NCI-H524 treated with DMSO at 0.1 percent for 48 hours (cell line): ENCODE measurements at regions not wholly inside any gene's neighbourhood (a gene's known extent, or its start where the extent isn't known, plus 50 kb on each side); places are given as distances from the start of the nearest gene placed in this dataset.
"Not testable (repeated sequence)": the region's sequence is repeated elsewhere in the genome, so short reads cannot be mapped to it uniquely, and the experiment has no call there.

Experiments
- DNase-seq: peaks from one replicate; lab custom pipeline; 2025; lab: John Stamatoyannopoulos, UW

DNA sequence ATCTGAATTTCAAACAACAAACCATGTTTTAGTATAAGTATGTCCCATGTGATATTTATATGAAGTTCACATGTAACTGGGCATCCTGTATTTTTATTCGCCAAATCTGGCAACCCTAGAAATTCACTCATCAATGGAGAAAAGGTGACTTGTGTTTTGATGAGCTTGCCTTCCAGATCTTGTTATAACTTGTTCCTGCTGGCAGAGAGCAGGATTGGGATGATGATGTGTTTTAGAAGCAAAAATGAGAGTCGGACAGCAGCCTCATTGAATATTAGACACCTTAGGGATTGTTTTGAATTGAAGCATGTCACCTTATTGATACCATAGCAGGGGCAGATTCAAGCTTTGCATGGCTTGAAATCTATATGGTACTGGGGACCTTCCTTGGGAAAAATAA lies 85.4 kb upstream of the MED13 start:
- no peak for DNase-seq

DNA sequence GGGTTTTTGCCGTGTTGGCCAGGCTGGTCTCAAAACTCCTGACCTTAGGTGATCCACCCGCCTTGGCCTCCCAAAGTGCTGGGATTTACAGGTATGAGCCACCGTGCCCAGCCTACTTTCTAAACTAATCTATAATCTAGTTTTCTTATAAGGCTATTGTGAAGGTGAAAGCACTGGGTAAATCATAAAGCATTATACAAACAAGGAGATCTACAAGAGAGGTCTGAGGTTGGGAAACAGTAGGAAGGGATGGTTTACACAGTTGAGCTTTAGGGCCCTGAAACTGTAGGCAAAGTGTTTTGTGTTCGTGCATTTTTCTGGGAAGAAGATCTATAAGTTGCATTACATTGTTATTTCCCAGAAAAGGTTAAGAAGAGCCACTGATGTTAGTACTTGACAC lies 84.9 kb upstream of the MED13 start:
- no peak for DNase-seq

GRCh38 chr17:62147284-62147683 lies 82.2 kb upstream of the MED13 start:
- no peak for DNase-seq

DNA sequence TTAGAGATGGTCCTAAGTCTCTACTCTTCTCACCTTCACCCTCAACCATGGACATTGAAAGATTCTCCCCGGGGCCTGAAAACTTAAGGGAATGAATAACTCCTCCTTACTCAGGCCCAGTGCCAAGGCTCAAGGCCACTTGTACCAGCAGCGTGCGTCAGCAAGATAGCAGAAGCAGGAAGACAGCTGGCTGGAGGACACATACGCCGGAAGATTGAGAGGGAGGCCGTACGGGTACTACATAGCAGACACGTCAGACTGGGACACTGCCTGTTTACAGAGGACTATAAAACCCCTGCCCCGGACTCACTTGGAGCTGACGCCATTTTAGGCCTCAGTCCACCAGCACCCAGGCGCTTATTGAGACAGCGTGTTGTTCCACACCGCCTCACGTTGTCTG lies 75.8 kb upstream of the MED13 start:
- peak; percentile 4 for DNase-seq

- DNase-seq = no peak
These were observed 75.3 kb upstream of the MED13 start for GRCh38 chr17:62140376-62140775.

DNA sequence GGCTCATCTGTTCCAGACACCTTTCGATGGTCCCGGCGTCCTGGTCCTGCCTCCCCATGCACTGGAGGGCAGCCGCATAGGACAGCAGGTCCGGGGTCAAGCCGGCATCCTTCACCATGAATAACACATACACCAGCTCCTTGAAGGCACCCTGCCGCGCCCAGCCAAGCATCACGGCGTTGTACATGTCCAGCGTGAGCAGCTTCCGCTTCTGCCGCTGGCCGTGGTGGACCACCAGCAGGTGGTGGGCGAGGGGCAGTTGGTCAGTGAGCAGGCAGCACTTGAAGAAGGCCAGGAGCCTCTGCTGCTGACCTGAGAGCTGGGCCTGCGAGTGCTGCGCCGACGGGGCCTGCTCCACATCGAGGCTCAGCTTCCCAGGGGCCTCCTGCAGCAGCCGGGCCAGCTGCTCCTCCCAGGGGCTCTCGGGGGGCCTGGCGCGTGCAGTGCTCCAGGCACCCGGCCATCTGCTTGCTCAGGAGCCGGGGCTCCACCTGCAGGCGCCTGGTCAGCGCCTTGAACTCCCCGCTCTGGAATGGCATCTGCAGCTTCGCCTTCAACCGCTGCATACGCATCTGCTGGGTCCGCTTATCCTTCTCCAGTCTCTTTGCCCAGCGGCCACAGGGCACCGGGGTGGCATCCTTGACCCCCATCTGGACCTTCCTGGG lies 74.7 kb upstream of the MED13 start:
- DNase-seq = not testable (repeated sequence)

DNA sequence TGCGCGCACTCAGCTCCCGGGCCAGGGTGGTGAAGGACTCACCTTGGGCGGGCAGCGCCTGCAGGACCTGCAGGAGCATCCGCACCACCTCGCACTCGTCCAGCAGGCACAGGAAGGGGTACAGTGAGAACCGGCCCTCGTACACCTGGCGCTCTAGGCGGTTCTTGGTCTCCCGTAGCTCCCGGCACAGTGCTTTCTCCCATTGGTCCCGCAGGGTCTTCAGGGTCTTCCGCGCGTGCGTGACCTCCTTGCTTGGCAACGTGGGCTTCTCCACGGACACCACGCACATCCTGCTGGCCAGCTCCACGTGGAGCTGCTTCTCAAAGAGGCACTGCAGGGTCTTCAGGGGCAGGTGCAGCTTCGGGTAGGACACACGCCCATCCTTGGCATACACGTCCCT lies 74.1 kb upstream of the MED13 start:
- DNase-seq = no peak

- peak; percentile 5 for DNase-seq
These were observed 73.6 kb upstream of the MED13 start for GRCh38 chr17:62138676-62139121.

- not testable (repeated sequence) for DNase-seq
These were observed 72.9 kb upstream of the MED13 start for GRCh38 chr17:62137734-62138624.

GRCh38 chr17:62137013-62137733 lies 72.1 kb upstream of the MED13 start:
- DNase-seq = not testable (repeated sequence)

DNA sequence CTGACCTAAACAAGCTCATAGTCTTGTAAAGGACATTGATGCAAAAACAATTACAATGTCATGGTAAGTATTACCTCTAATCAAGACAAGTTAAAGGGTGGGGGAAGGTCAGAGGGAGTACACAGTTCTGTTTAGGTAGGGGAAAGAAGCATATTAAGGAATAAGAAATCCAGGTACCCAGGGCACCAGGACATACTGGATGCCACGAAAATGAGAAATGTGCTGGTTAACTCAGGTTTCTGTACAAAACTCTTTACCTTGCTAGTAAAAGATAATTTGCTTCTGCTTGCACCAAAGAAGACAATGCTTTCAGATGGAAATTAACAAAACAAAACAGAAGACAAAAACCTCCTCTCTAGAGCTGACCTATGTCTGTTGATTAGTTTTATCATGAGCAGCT lies 70.7 kb upstream of the MED13 start:
- no peak for DNase-seq

- not testable (repeated sequence) for DNase-seq
These were observed 70.0 kb upstream of the MED13 start for GRCh38 chr17:62135096-62135495.

- DNase-seq = peak; percentile 42
These were observed 69.3 kb upstream of the MED13 start for GRCh38 chr17:62134397-62134796.

GRCh38 chr17:62131271-62131670 lies 66.2 kb upstream of the MED13 start:
- not testable (repeated sequence) for DNase-seq

DNA sequence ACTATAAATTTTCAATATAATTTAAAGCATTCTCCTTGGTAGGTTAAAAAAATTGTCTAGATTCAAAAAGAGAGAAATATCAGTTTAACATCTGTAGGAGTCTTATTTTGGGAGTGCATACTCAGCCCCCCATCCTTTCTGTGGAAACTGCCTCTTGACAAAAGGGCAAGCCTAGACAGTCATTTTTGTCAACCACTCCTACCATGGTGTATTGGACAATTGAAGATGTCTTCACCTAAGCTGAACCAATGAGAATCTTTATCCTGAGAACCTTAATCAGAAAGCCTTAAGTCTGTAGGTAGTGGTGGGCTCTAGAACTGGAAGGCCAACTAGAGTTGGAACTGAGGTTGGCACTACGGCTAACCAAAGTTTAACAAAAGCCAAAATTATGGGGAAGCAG lies 65.7 kb upstream of the MED13 start:
- no peak for DNase-seq

DNA sequence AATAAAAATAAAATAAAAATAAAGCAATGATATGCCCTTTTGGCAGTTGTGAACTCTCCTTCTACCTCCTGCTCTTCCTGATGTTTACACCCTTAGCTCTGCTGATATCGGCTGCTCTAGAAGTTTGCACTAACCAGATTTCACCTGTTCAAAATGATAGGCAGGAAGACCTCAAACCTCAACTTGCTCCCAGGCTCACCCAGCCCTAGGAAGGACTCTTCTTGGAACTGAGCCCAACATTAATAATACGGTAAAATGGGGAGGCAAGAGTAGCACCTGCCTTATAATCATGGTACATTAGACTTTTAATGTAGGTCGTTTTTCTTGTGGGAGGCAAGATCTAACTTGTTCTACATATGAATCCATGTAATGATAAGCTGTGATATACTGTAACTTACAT lies 61.2 kb upstream of the MED13 start:
- no peak for DNase-seq

DNA sequence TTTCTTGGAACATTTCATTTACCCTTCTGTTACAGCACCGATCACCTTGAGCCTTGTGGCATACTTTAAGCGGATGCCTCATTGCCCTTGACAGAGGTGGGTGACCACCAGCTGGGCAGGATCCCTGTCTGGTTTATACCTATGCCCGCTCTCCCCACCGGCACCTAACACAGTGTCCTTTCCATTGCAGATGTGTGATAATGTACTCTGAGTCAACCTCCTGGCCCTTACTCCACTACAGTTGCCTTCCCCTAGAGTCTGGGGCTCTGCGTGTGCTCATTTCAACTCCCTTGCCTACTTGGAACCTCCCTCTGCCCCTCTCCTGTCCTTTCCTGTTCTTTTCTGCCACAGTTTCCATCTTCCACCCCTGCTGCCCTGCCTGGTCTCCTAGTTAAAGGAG lies 60.2 kb upstream of the MED13 start:
- DNase-seq = no peak

- no peak for DNase-seq
These were observed 56.1 kb upstream of the MED13 start for GRCh38 chr17:62121025-62121730.

DNA sequence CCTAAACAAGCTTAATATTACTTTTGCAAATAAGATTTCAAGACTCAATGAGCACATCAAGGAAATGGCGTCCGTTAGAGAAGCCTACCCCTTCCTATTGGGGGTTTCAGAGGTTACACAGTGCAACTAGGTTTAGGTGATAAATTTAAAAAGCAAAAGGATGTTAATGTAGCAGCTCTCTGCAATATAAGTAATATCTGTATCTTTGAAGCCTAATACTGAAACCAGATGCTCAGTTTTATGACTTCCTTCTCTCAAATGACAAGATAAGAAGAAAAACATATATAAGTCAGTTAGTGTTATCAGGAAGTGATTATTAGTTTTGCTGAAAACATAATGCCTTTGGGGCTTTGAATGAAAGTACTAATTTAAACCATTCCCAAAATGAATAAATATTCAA lies 54.3 kb upstream of the MED13 start:
- DNase-seq = no peak
